ENCODE measurements at regions not wholly inside any gene's neighbourhood (a gene's known extent, or its start where the extent isn't known, plus 50 kb on each side); places are given as distances from the start of the nearest gene placed in this dataset.
A peak's percentile ranks its signal among the peaks of the same experiment; 100 is the strongest.

GRCh38 chr4:105061136-105061696 lies 85.5 kb upstream of the TET2 start:
- ChIA-PET POLR2A (ENCODE audit: partially characterized antibody) (no interaction called here), CTCF (ENCODE audit: partially characterized antibody) (interaction anchor here (0.6 kb wide), 1 partner anchor 11 kb away, joined by 3 read pairs; no protein-coding TSS in a partner anchor)
- peak overlapping the region; percentile 17 to 21; a peak in 1 of 4 replicates for H3K4me2 ChIP-seq (ENCODE audit: insufficient read depth in 1 of 2, low read depth in 2 of 2, low read length in 2 of 2)
- no peak overlapping the region for H3K56ac ChIP-seq (replicated peaks; ENCODE audit: insufficient read length, low read depth, low read length)
- FAIRE-seq (peak; percentile 60), DNase-seq (ENCODE audit: low read depth in 1 of 2, low spot score in 2 of 2) (peak in 1 of 2 experiments; percentile 3)
- WGBS, 2 experiments (ENCODE audit: extremely low coverage in 1 of 2, insufficient coverage in 1 of 2, insufficient read length in 1 of 2, insufficient replicate concordance in 2 of 2, low coverage in 1 of 2, low lambda C conversion rate in 2 of 2, missing lambda C conversion rate in 1 of 2) = 73% methylated on average over 5 of the region's 5 CpGs; no CpG with 5 or more reads in 1 of the 2 experiments
- H3K27me3 ChIP-seq (replicated peaks in 1 of 4; ENCODE audit: control insufficient read depth in 3 of 4, extremely low read depth in 1 of 4, insufficient read depth in 3 of 4, low read length in 3 of 4) = no peaks in the 10 kb centered on the region
- H3K23me2 ChIP-seq (ENCODE audit: low read depth, low read length) = no peaks in the 10 kb centered on the region
- no peak overlapping the region for H2BK20ac ChIP-seq (ENCODE audit: low read length)
- H3K9me3 ChIP-seq (ENCODE audit: insufficient read depth in 2 of 2, low read depth in 1 of 2, low read length in 1 of 2) = no peaks in the 10 kb centered on the region
- no peak overlapping the region for H2AK5ac ChIP-seq (ENCODE audit: low read depth, low read length)
- no peak overlapping the region for H2BK15ac ChIP-seq (ENCODE audit: low read length)
- H3K9ac ChIP-seq (replicated peaks in 1 of 4; ENCODE audit: extremely low read depth in 1 of 4, low read depth in 3 of 4, low read length in 3 of 4) = no peak overlapping the region
- no peak overlapping the region for H3K4me3 ChIP-seq (ENCODE audit: extremely low read depth in 1 of 4, insufficient read depth in 2 of 4, low read depth in 3 of 4, low read length in 4 of 4)
- H3K79me2 ChIP-seq (ENCODE audit: control insufficient read depth in 1 of 2, insufficient read depth in 2 of 2, low read length in 2 of 2) = no peaks in the 10 kb centered on the region
- no peak overlapping the region for H4K91ac ChIP-seq (replicated peaks; ENCODE audit: insufficient read length, low read length)
- no peak overlapping the region for H3K14ac ChIP-seq (ENCODE audit: insufficient read length)
- no peak overlapping the region for H3K23ac ChIP-seq (ENCODE audit: insufficient read length)
- H3K79me1 ChIP-seq (ENCODE audit: low read depth, low read length) = no peaks in the 10 kb centered on the region
- peak overlapping the region; percentile 45 for H2AFZ ChIP-seq (ENCODE audit: low read length)
- H4K8ac ChIP-seq (ENCODE audit: extremely low read depth, insufficient read depth, low read length) = no peak overlapping the region
- no peak overlapping the region for H3K18ac ChIP-seq (ENCODE audit: extremely low read depth, low read length)
- H3K4me1 ChIP-seq (replicated peaks in 1 of 4; ENCODE audit: control insufficient read depth in 3 of 4, insufficient read depth in 4 of 4, low read length in 3 of 4) = peaks cover 0 to 9% (median 5%) of the 10 kb centered on the region in 4 experiments; a peak in 3 of 7 replicates
- H3K36me3 ChIP-seq (ENCODE audit: control insufficient read depth in 2 of 4, insufficient read depth in 4 of 4, low read length in 3 of 4) = no peaks in the 10 kb centered on the region; a peak in 1 of 8 replicates
- TF ChIP-seq, protein P1, sequence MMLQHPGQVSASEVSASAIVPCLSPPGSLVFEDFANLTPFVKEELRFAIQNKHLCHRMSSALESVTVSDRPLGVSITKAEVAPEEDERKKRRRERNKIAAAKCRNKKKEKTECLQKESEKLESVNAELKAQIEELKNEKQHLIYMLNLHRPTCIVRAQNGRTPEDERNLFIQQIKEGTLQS (IDR thresholded peaks at IDR 0.05; ENCODE audit: insufficient read depth, low read depth, low read length) = no peak
- TF ChIP-seq EZH2 (IDR thresholded peaks at IDR 0.05; ENCODE audit: low read depth, low read length, severe bottlenecking) = no peak
- TF ChIP-seq TEAD4 (IDR thresholded peaks at IDR 0.05; ENCODE audit: low read depth, low read length) = peak; percentile 95
- TF ChIP-seq SP1 (IDR thresholded peaks at IDR 0.05; ENCODE audit: low read depth, low read length) = 0 out of 2 replicates have a peak, but pooled peaks have one; percentile 47
- no peak overlapping the region; the same call in 1 of the 2 replicates for H2BK12ac ChIP-seq (ENCODE audit: low read depth, low read length)
- no peak overlapping the region for H3K4ac ChIP-seq (replicated peaks; ENCODE audit: insufficient read length, low read depth, low read length)
- H3K27ac ChIP-seq (ENCODE audit: low read depth, low read length) = no peak overlapping the region
- H2BK120ac ChIP-seq (replicated peaks; ENCODE audit: low read depth, low read length) = no peak overlapping the region
- no peaks in the 10 kb centered on the region for H4K20me1 ChIP-seq (replicated peaks in 1 of 2; ENCODE audit: control insufficient read depth in 1 of 2, insufficient read depth in 2 of 2, low read length in 2 of 2)
- no peak overlapping the region for H4K5ac ChIP-seq (ENCODE audit: insufficient read length, low read depth, low read length)
- no peak overlapping the region for H2BK5ac ChIP-seq (ENCODE audit: low read depth, low read length)

Measured in H1 (cell line).